ENCODE measurements at regions not wholly inside any gene's neighbourhood (a gene's known extent, or its start where the extent isn't known, plus 50 kb on each side); places are given as distances from the start of the nearest gene placed in this dataset.

GRCh38 chr14:49417790-49418189 lies 168.4 kb downstream of the RPS29 start:
- DNase-seq: no peak
- Histone ChIP-seq H3K4me1 (replicated peaks in 1 of 2) (no peaks in the 10 kb centered on the region), H3K9me3 (replicated peaks in 1 of 3) (no peaks in the 10 kb centered on the region), H3K27ac (no peak overlapping the region), H3K4me3 (no peak overlapping the region), H3K27me3 (no peaks in the 10 kb centered on the region), H3K36me3 (replicated peaks in 1 of 2) (no peaks in the 10 kb centered on the region)
- TF ChIP-seq POLR2A (IDR thresholded peaks at IDR 0.05): no peak
- TF ChIP-seq, protein P1, sequence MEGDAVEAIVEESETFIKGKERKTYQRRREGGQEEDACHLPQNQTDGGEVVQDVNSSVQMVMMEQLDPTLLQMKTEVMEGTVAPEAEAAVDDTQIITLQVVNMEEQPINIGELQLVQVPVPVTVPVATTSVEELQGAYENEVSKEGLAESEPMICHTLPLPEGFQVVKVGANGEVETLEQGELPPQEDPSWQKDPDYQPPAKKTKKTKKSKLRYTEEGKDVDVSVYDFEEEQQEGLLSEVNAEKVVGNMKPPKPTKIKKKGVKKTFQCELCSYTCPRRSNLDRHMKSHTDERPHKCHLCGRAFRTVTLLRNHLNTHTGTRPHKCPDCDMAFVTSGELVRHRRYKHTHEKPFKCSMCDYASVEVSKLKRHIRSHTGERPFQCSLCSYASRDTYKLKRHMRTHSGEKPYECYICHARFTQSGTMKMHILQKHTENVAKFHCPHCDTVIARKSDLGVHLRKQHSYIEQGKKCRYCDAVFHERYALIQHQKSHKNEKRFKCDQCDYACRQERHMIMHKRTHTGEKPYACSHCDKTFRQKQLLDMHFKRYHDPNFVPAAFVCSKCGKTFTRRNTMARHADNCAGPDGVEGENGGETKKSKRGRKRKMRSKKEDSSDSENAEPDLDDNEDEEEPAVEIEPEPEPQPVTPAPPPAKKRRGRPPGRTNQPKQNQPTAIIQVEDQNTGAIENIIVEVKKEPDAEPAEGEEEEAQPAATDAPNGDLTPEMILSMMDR (IDR thresholded peaks at IDR 0.05): no peak
- intact Hi-C loops (cut with DNase I): no loop called here

GRCh38 chr14:49408187-49408933 lies 177.8 kb downstream of the RPS29 start:
- no peak for DNase-seq
- H3K27me3 ChIP-seq: no peaks in the 10 kb centered on the region
- 76 to 85% (median 83%) methylated on average over 1 of the region's 1 CpG for WGBS, 4 donors
- no peak for TF ChIP-seq POLR2A (IDR thresholded peaks at IDR 0.05)
- TF ChIP-seq, protein P1 (IDR thresholded peaks at IDR 0.05): no peak
- peaks cover 11 to 20% of the 10 kb centered on the region in 2 donors for H3K4me1 ChIP-seq (replicated peaks in 1 of 2)
- no peaks in the 10 kb centered on the region for H3K9me3 ChIP-seq (replicated peaks in 1 of 3)
- H3K36me3 ChIP-seq (replicated peaks in 1 of 2): no peaks in the 10 kb centered on the region
- no peak overlapping the region for H3K27ac ChIP-seq
- H3K4me3 ChIP-seq: no peak overlapping the region
- intact Hi-C loops (cut with DNase I): no loop called here

- intact Hi-C loops (cut with DNase I): no loop called here
- Histone ChIP-seq H3K4me1 (replicated peaks in 1 of 2) (peaks cover 17 to 20% of the 10 kb centered on the region in 2 donors), H3K9me3 (replicated peaks in 1 of 3) (no peaks in the 10 kb centered on the region), H3K4me3 (peak overlapping the region in 1 of 4 donors; percentile 2), H3K36me3 (replicated peaks in 1 of 2) (no peaks in the 10 kb centered on the region), H3K27me3 (no peaks in the 10 kb centered on the region), H3K27ac (peak overlapping the region in 4 of 5 donors; percentile 55 to 80 (median 76))
- WGBS, 4 donors: 24 to 32% (median 26%) methylated on average over 3 of the region's 3 CpGs
- TF ChIP-seq, protein P1 (IDR thresholded peaks at IDR 0.05): no peak
- peak in 1 of 2 donors; percentile 56 for TF ChIP-seq POLR2A (IDR thresholded peaks at IDR 0.05)
- peak; percentile 21 to 80 (median 62) for DNase-seq
Measured at GRCh38 chr14:49405291-49405690, 180.9 kb downstream of the RPS29 start.

- Histone ChIP-seq H3K36me3 (replicated peaks in 1 of 2) (no peaks in the 10 kb centered on the region), H3K9me3 (replicated peaks in 1 of 3) (no peaks in the 10 kb centered on the region), H3K4me1 (replicated peaks in 1 of 2) (peaks cover 17 to 20% of the 10 kb centered on the region in 2 donors), H3K27me3 (no peaks in the 10 kb centered on the region), H3K27ac (no peak overlapping the region), H3K4me3 (no peak overlapping the region)
- WGBS, 4 donors: 55 to 66% (median 58%) methylated on average over 2 of the region's 2 CpGs
- TF ChIP-seq, protein P1 (IDR thresholded peaks at IDR 0.05): no peak
- TF ChIP-seq POLR2A (IDR thresholded peaks at IDR 0.05): no peak
- intact Hi-C loops (cut with DNase I): no loop called here
- DNase-seq: peak; percentile 18 to 62 (median 28)
Measured at GRCh38 chr14:49401373-49401772, 184.8 kb downstream of the RPS29 start.

All from adrenal gland (tissue), 9 donors.